ENCODE measurements at regions not wholly inside any gene's neighbourhood (a gene's known extent, or its start where the extent isn't known, plus 50 kb on each side); places are given as distances from the start of the nearest gene placed in this dataset.
A peak's percentile ranks its signal among the peaks of the same experiment; 100 is the strongest.

- Mint-ChIP-seq H3K36me3 (ENCODE audit: insufficient read depth, unreplicated experiment) (no peaks in the 10 kb centered on the region), H3K27me3 (ENCODE audit: insufficient read depth, unreplicated experiment) (no peaks in the 10 kb centered on the region)
- CTCF ChIA-PET, result no interaction called here
Observed at GRCh38 chr2:35168351-35168750, 1187.2 kb upstream of the CRIM1 start.

GRCh38 chr2:35163948-35164347, 1191.6 kb upstream of the CRIM1 start:
- intact Hi-C loops (cut with micrococcal nuclease; ENCODE audit: unreplicated experiment), result no loop called here
- no peak overlapping the region for H3K4me3 Mint-ChIP-seq (ENCODE audit: unreplicated experiment)
- Histone ChIP-seq H3K27me3 (replicated peaks; ENCODE audit: control insufficient read depth, insufficient read depth, low read length) (no peaks in the 10 kb centered on the region), H3K4me3 (ENCODE audit: low read depth, low read length) (no peak overlapping the region), H3K9me3 (no peaks in the 10 kb centered on the region), H3K4me1 (no peaks in the 10 kb centered on the region), H3K36me3 (ENCODE audit: control insufficient read depth, insufficient read depth, low read length) (no peaks in the 10 kb centered on the region)
- no peaks in the 10 kb centered on the region for H3K4me1 Mint-ChIP-seq (ENCODE audit: low read depth, unreplicated experiment)
- no peak for DNase-seq
- no peaks in the 10 kb centered on the region for H3K36me3 Mint-ChIP-seq (ENCODE audit: insufficient read depth, unreplicated experiment)
- CTCF ChIA-PET, result no interaction called here
- H3K27me3 Mint-ChIP-seq (ENCODE audit: insufficient read depth, unreplicated experiment), result no peaks in the 10 kb centered on the region
- TF ChIP-seq, protein P1, sequence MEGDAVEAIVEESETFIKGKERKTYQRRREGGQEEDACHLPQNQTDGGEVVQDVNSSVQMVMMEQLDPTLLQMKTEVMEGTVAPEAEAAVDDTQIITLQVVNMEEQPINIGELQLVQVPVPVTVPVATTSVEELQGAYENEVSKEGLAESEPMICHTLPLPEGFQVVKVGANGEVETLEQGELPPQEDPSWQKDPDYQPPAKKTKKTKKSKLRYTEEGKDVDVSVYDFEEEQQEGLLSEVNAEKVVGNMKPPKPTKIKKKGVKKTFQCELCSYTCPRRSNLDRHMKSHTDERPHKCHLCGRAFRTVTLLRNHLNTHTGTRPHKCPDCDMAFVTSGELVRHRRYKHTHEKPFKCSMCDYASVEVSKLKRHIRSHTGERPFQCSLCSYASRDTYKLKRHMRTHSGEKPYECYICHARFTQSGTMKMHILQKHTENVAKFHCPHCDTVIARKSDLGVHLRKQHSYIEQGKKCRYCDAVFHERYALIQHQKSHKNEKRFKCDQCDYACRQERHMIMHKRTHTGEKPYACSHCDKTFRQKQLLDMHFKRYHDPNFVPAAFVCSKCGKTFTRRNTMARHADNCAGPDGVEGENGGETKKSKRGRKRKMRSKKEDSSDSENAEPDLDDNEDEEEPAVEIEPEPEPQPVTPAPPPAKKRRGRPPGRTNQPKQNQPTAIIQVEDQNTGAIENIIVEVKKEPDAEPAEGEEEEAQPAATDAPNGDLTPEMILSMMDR (IDR thresholded peaks at IDR 0.05; ENCODE audit: insufficient read depth in 1 of 2, low read depth in 1 of 2, low read length in 1 of 2, severe bottlenecking in 1 of 2, unreplicated experiment in 1 of 2), result no peak
- no peaks in the 10 kb centered on the region for H3K9me3 Mint-ChIP-seq (ENCODE audit: unreplicated experiment)
- POLR2A ChIA-PET, result no interaction called here
- H3K27ac Mint-ChIP-seq (ENCODE audit: unreplicated experiment), result no peak overlapping the region
- no TSS peak for BruUV-seq (replicated peaks)

More at GRCh38 chr2:35168351-35168750, 1187.2 kb upstream of the CRIM1 start:
- Mint-ChIP-seq H3K4me3 (ENCODE audit: unreplicated experiment) (no peak overlapping the region), H3K4me1 (ENCODE audit: low read depth, unreplicated experiment) (no peaks in the 10 kb centered on the region), H3K9me3 (ENCODE audit: unreplicated experiment) (no peaks in the 10 kb centered on the region), H3K27ac (ENCODE audit: unreplicated experiment) (no peak overlapping the region)
- intact Hi-C loops (cut with micrococcal nuclease; ENCODE audit: unreplicated experiment), result loop anchor here (1.0 to 5.0 kb wide), 3 partner anchors 174 to 259 kb away; no protein-coding TSS in a partner anchor
- no peaks in the 10 kb centered on the region for H3K36me3 ChIP-seq (ENCODE audit: control insufficient read depth, insufficient read depth, low read length)
- no peaks in the 10 kb centered on the region for H3K9me3 ChIP-seq
- TF ChIP-seq, protein P1 (IDR thresholded peaks at IDR 0.05; ENCODE audit: insufficient read depth in 1 of 2, low read depth in 1 of 2, low read length in 1 of 2, severe bottlenecking in 1 of 2, unreplicated experiment in 1 of 2), result peak in 1 of 2 experiments; percentile 12
- no peaks in the 10 kb centered on the region for H3K27me3 ChIP-seq (replicated peaks; ENCODE audit: control insufficient read depth, insufficient read depth, low read length)
- no peaks in the 10 kb centered on the region for H3K4me1 ChIP-seq
- DNase-seq, result no peak
- BruUV-seq (replicated peaks), result no TSS peak
- POLR2A ChIA-PET, result no interaction called here
- no peak overlapping the region for H3K4me3 ChIP-seq (ENCODE audit: low read depth, low read length)

DNA sequence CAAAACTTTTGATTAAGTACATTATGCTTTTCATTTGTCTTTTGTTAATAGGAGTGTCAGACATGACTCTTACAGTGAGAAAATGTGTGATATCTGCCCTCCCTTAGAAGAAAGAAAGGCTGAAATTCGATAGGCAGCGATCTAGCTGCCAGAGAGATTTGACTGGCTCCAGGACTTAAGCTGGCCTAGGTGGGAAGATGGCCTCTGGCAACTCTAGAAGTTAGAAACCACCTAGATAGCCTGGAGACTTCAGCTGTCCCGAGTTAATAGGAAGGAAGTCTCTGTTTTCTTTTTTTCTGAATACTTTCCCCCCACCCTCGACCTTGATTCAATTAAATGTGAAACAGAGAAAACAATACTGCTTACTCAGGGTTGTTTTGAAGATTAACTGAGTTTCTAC, 1194.7 kb upstream of the CRIM1 start:
- no peak for DNase-seq

More for the DNA sequence above, 1194.7 kb upstream of the CRIM1 start:
- CTCF ChIA-PET, result no interaction called here
- no peak overlapping the region for H3K4me3 ChIP-seq (ENCODE audit: low read depth, low read length)
- H3K36me3 Mint-ChIP-seq (ENCODE audit: insufficient read depth, unreplicated experiment), result no peaks in the 10 kb centered on the region
- H3K4me3 Mint-ChIP-seq (ENCODE audit: unreplicated experiment), result no peak overlapping the region
- no TSS peak for BruUV-seq (replicated peaks)
- no peaks in the 10 kb centered on the region for H3K9me3 Mint-ChIP-seq (ENCODE audit: unreplicated experiment)
- no peaks in the 10 kb centered on the region for H3K4me1 Mint-ChIP-seq (ENCODE audit: low read depth, unreplicated experiment)
- H3K4me1 ChIP-seq, result no peaks in the 10 kb centered on the region
- H3K9me3 ChIP-seq, result no peaks in the 10 kb centered on the region
- H3K27ac Mint-ChIP-seq (ENCODE audit: unreplicated experiment), result no peak overlapping the region
- TF ChIP-seq, protein P1 (IDR thresholded peaks at IDR 0.05; ENCODE audit: insufficient read depth in 1 of 2, low read depth in 1 of 2, low read length in 1 of 2, severe bottlenecking in 1 of 2, unreplicated experiment in 1 of 2), result no peak
- H3K27me3 ChIP-seq (replicated peaks; ENCODE audit: control insufficient read depth, insufficient read depth, low read length), result no peaks in the 10 kb centered on the region
- intact Hi-C loops (cut with micrococcal nuclease; ENCODE audit: unreplicated experiment), result no loop called here
- H3K27me3 Mint-ChIP-seq (ENCODE audit: insufficient read depth, unreplicated experiment), result no peaks in the 10 kb centered on the region
- POLR2A ChIA-PET, result no interaction called here
- H3K36me3 ChIP-seq (ENCODE audit: control insufficient read depth, insufficient read depth, low read length), result no peaks in the 10 kb centered on the region

Data from Caco-2 (cell line).